ENCODE measurements at regions not wholly inside any gene's neighbourhood (a gene's known extent, or its start where the extent isn't known, plus 50 kb on each side); places are given as distances from the start of the nearest gene placed in this dataset.

GRCh38 chr4:13266687-13267086, 217.5 kb downstream of the RAB28 start:
- no peak overlapping the region for H3K27ac ChIP-seq (ENCODE audit: insufficient read depth, low read length)
- no peak overlapping the region for H3K18ac ChIP-seq (ENCODE audit: low read depth, low read length)
- H2AFZ ChIP-seq (replicated peaks; ENCODE audit: low read length, poor library complexity): no peak overlapping the region
- ATAC-seq (ENCODE audit: low read depth) (no peak), DNase-seq (no peak)
- WGBS, 2 experiments (ENCODE audit: extremely low coverage in 2 of 2, insufficient read length in 1 of 2): no CpG with 5 or more reads among the region's 3 CpGs
- H2BK15ac ChIP-seq (ENCODE audit: low read depth, low read length): no peak overlapping the region
- no peak overlapping the region for H2BK20ac ChIP-seq (ENCODE audit: low read depth, low read length)
- in situ Hi-C loops (cut with MboI; ENCODE audit: low sequenced_read_pairs) (no loop called here), dilution Hi-C loops (cut with HindIII; ENCODE audit: low sequenced_read_pairs, unreplicated experiment) (no loop called here), intact Hi-C loops (cut with micrococcal nuclease) (no loop called here)
- BruUV-seq (replicated peaks): no TSS peak
- POLR2A ChIA-PET (ENCODE audit: unreplicated experiment): no interaction called here
- TF ChIP-seq RFX5 (IDR thresholded peaks at IDR 0.05; ENCODE audit: low read depth, low read length) (no peak), RCOR1 (IDR thresholded peaks at IDR 0.05; ENCODE audit: insufficient replicate concordance, low read length) (no peak), USF2 (IDR thresholded peaks at IDR 0.05; ENCODE audit: low read depth, low read length) (no peak), FOS (IDR thresholded peaks at IDR 0.05; ENCODE audit: low read depth, low read length) (no peak), MAZ (IDR thresholded peaks at IDR 0.05; ENCODE audit: borderline replicate concordance, low read depth, low read length) (no peak), CEBPB (IDR thresholded peaks at IDR 0.05; ENCODE audit: low read depth, low read length) (no peak), SMC3 (IDR thresholded peaks at IDR 0.05; ENCODE audit: low read depth, low read length) (no peak), ELK1 (IDR thresholded peaks at IDR 0.05; ENCODE audit: borderline replicate concordance, low read depth, low read length) (no peak), MXI1 (IDR thresholded peaks at IDR 0.05; ENCODE audit: borderline replicate concordance, low read depth, low read length) (no peak), RAD21 (IDR thresholded peaks at IDR 0.05; ENCODE audit: low read length) (no peak)
- H4K20me1 ChIP-seq (ENCODE audit: insufficient read depth, low read length): no peaks in the 10 kb centered on the region
- no peaks in the 10 kb centered on the region for H3K36me3 ChIP-seq (ENCODE audit: control insufficient read depth, insufficient read depth, low read length)
- H4K8ac ChIP-seq (ENCODE audit: low read depth in 2 of 2, low read length in 2 of 2): no peak overlapping the region
- H3K27me3 ChIP-seq (ENCODE audit: control insufficient read depth, insufficient read depth, low read length): no peaks in the 10 kb centered on the region
- no peaks in the 10 kb centered on the region for H3K79me1 ChIP-seq (ENCODE audit: low read depth in 1 of 2, low read length in 2 of 2)
- H4K5ac ChIP-seq (ENCODE audit: low read depth, low read length): no peak overlapping the region
- H3K14ac ChIP-seq (replicated peaks; ENCODE audit: low read depth, low read length): no peak overlapping the region
- no peak overlapping the region for H2BK5ac ChIP-seq (ENCODE audit: low read depth, low read length, poor library complexity, severe bottlenecking)
- H3K4ac ChIP-seq (ENCODE audit: low read depth, low read length): no peak overlapping the region
- H3K9me1 ChIP-seq (ENCODE audit: insufficient read depth, low read length): no peaks in the 10 kb centered on the region
- no peak overlapping the region for H3K4me3 ChIP-seq (ENCODE audit: insufficient read depth, low read depth, low read length)
- CTCF ChIA-PET: no interaction called here
- H3K9me3 ChIP-seq (ENCODE audit: control insufficient read depth, insufficient read depth, low read length): peaks cover 6% of the 10 kb centered on the region; the same call in 1 of the 2 replicates
- H4K91ac ChIP-seq (ENCODE audit: insufficient read depth, low read depth, low read length): no peak overlapping the region
- H2AK9ac ChIP-seq (replicated peaks; ENCODE audit: low read depth, low read length, poor library complexity): no peak overlapping the region
- no peaks in the 10 kb centered on the region for H3K4me1 ChIP-seq (ENCODE audit: control insufficient read depth, insufficient read depth, low read length)
- H3K9ac ChIP-seq (ENCODE audit: low read depth, low read length): no peak overlapping the region
- no peak overlapping the region for H3K23ac ChIP-seq (ENCODE audit: low read depth, low read length)
- no peak overlapping the region for H3K56ac ChIP-seq (ENCODE audit: extremely low read depth, insufficient read depth, low read length)
- H3K4me2 ChIP-seq (ENCODE audit: low read depth, low read length): no peak overlapping the region
- no peak overlapping the region for H2AK5ac ChIP-seq (ENCODE audit: low read depth, low read length)
- H2BK120ac ChIP-seq (ENCODE audit: low read depth, low read length): no peak overlapping the region
